H1 (cell line): ENCODE measurements at regions not wholly inside any gene's neighbourhood (a gene's known extent, or its start where the extent isn't known, plus 50 kb on each side); places are given as distances from the start of the nearest gene placed in this dataset.

ENCODE experiments used
- CTCF ChIA-PET: fragments of 300-600 bp; sonication (Branson Sonifier 250); formaldehyde crosslinking; loops from one replicate; lab custom pipeline; 2021; ENCODE audit not compliant: partially characterized antibody; lab: Charles Lee
- POLR2A ChIA-PET: fragments of 300-600 bp; sonication (Branson Sonifier 250); formaldehyde crosslinking; loops from one replicate; lab custom pipeline; 2021; ENCODE audit warnings: inconsistent platforms; ENCODE audit not compliant: partially characterized antibody; lab: Charles Lee
- DNase-seq, 2 experiments: peaks; one replicate each; pipeline versions ENCODE4 v3.0.0 to v3.0.0-alpha.2; 2010 to 2022; ENCODE audit warnings: low spot score in 2 of 2, low read depth in 1 of 2, mixed read lengths in 1 of 2
- FAIRE-seq: peaks from 2 replicates; lab custom pipeline; 2011; peaks lifted over from hg19 to GRCh38; lab: Jason Lieb, UNC
- H2AFZ ChIP-seq: 2 replicates; pipeline ENCODE4 v1.8.1; 2012; ENCODE audit warnings: low read length, inconsistent platforms
- H2AK5ac ChIP-seq: 2 replicates; pipeline ENCODE4 v1.6.1; 2013; ENCODE audit warnings: low read depth, low read length
- H2BK120ac ChIP-seq: replicated peaks from 2 replicates; pipeline ENCODE3; 2013; ENCODE audit warnings: low read depth, low read length, inconsistent platforms
- H2BK12ac ChIP-seq: 2 replicates; pipeline ENCODE4 v1.6.1; 2013; ENCODE audit warnings: low read depth, low read length
- H2BK15ac ChIP-seq: 2 replicates; pipeline ENCODE4 v1.6.1; 2013; ENCODE audit warnings: low read length
- H2BK20ac ChIP-seq: 2 replicates; pipeline ENCODE4 v1.6.1; 2013; ENCODE audit warnings: low read length
- H2BK5ac ChIP-seq: 2 replicates; pipeline ENCODE4 v1.6.1; 2013; ENCODE audit warnings: low read depth, low read length
- H3K14ac ChIP-seq: 2 replicates; pipeline ENCODE4 v1.6.1; 2013; ENCODE audit warnings: inconsistent platforms; ENCODE audit not compliant: insufficient read length
- H3K18ac ChIP-seq: 2 replicates; pipeline ENCODE4 v1.6.1; 2013; ENCODE audit warnings: low read length; ENCODE audit errors: extremely low read depth
- H3K23ac ChIP-seq: 2 replicates; pipeline ENCODE4 v1.6.1; 2013; ENCODE audit warnings: inconsistent platforms; ENCODE audit not compliant: insufficient read length
- H3K23me2 ChIP-seq: 2 replicates; pipeline ENCODE4 v1.6.1; 2013; ENCODE audit warnings: low read depth, low read length
- H3K27ac ChIP-seq: 2 replicates; pipeline ENCODE4 v1.6.1; 2011; ENCODE audit warnings: low read depth, low read length, inconsistent platforms
- H3K27me3 ChIP-seq, 4 experiments: replicated peaks in 1 of 4; 1 replicate in 1 of 4; 2 replicates in 3 of 4; pipeline versions ENCODE4 v1.6.1 to v1.8.1; 2011 to 2013; ENCODE audit warnings: low read length in 3 of 4, mild to moderate bottlenecking in 3 of 4, inconsistent platforms in 2 of 4, mixed read lengths in 2 of 4, moderate library complexity in 1 of 4; ENCODE audit not compliant: control insufficient read depth in 3 of 4, insufficient read depth in 3 of 4; ENCODE audit errors: extremely low read depth in 1 of 4
- H3K36me3 ChIP-seq, 4 experiments: 2 replicates each; pipeline versions ENCODE4 v1.6.1 to v1.8.1; 2011 to 2013; ENCODE audit warnings: mild to moderate bottlenecking in 4 of 4, low read length in 3 of 4, moderate library complexity in 2 of 4, control low read depth in 1 of 4, inconsistent platforms in 1 of 4; ENCODE audit not compliant: insufficient read depth in 4 of 4, control insufficient read depth in 2 of 4
- H3K4ac ChIP-seq: replicated peaks from 2 replicates; pipeline ENCODE3; 2013; ENCODE audit warnings: low read length, low read depth, mixed read lengths, inconsistent platforms; ENCODE audit not compliant: insufficient read length
- H3K4me1 ChIP-seq, 4 experiments: replicated peaks in 1 of 4; 1 replicate in 1 of 4; 2 replicates in 3 of 4; pipeline versions ENCODE4 v1.6.1 to v1.8.1; 2011 to 2013; ENCODE audit warnings: low read length in 3 of 4, inconsistent platforms in 2 of 4, mixed read lengths in 1 of 4; ENCODE audit not compliant: insufficient read depth in 4 of 4, control insufficient read depth in 3 of 4
- H3K4me2 ChIP-seq, 2 experiments: 2 replicates each; pipeline versions ENCODE4 v1.6.1 to v1.8.1; 2011 to 2013; ENCODE audit warnings: low read depth in 2 of 2, low read length in 2 of 2, control low read depth in 1 of 2, inconsistent platforms in 1 of 2, mild to moderate bottlenecking in 1 of 2; ENCODE audit not compliant: insufficient read depth in 1 of 2
- H3K4me3 ChIP-seq, 4 experiments: fragments of 200-600, 300-600 bp in 1 of 4; sonication (generic), shearing (Covaris generic), sonication (Bioruptor Twin) in 1 of 4; 2 replicates each; pipeline versions ENCODE4 v1.5.1 to v1.8.1; 2011 to 2016; ENCODE audit warnings: low read length in 4 of 4, low read depth in 3 of 4, control low read depth in 2 of 4, inconsistent platforms in 2 of 4, mild to moderate bottlenecking in 2 of 4, mixed read lengths in 1 of 4, moderate library complexity in 1 of 4; ENCODE audit not compliant: insufficient read depth in 2 of 4; ENCODE audit errors: extremely low read depth in 1 of 4
- H3K56ac ChIP-seq: replicated peaks from 2 replicates; pipeline ENCODE3; 2013; ENCODE audit warnings: low read depth, mild to moderate bottlenecking, mixed read lengths, low read length, inconsistent platforms; ENCODE audit not compliant: insufficient read length
- H3K79me1 ChIP-seq: 2 replicates; pipeline ENCODE4 v1.6.1; 2013; ENCODE audit warnings: low read depth, low read length, control low read depth
- H3K79me2 ChIP-seq, 2 experiments: 2 replicates each; pipeline versions ENCODE4 v1.6.1 to v1.8.1; 2012 to 2013; ENCODE audit warnings: low read length in 2 of 2, mild to moderate bottlenecking in 2 of 2, inconsistent platforms in 1 of 2; ENCODE audit not compliant: insufficient read depth in 2 of 2, control insufficient read depth in 1 of 2
- H3K9ac ChIP-seq, 4 experiments: replicated peaks in 1 of 4; 1 replicate in 1 of 4; 2 replicates in 3 of 4; pipeline versions ENCODE4 v1.6.1 to v1.8.1; 2011 to 2013; ENCODE audit warnings: low read depth in 3 of 4, low read length in 3 of 4, control low read depth in 2 of 4, mild to moderate bottlenecking in 2 of 4, moderate library complexity in 2 of 4, inconsistent platforms in 1 of 4; ENCODE audit errors: extremely low read depth in 1 of 4
- H3K9me3 ChIP-seq, 2 experiments: 2 replicates each; pipeline versions ENCODE4 v1.6.1 to v1.8.1; 2012 to 2013; ENCODE audit warnings: mild to moderate bottlenecking in 2 of 2, moderate library complexity in 2 of 2, control low read depth in 1 of 2, inconsistent platforms in 1 of 2, low read depth in 1 of 2, low read length in 1 of 2, mixed read lengths in 1 of 2; ENCODE audit not compliant: insufficient read depth in 2 of 2
- H4K20me1 ChIP-seq, 2 experiments: replicated peaks in 1 of 2; 2 replicates each; pipeline versions ENCODE3 to v1.8.1; 2011 to 2013; ENCODE audit warnings: inconsistent platforms in 2 of 2, low read length in 2 of 2, mild to moderate bottlenecking in 1 of 2; ENCODE audit not compliant: insufficient read depth in 2 of 2, control insufficient read depth in 1 of 2
- H4K5ac ChIP-seq: 2 replicates; pipeline ENCODE4 v1.6.1; 2013; ENCODE audit warnings: low read length, low read depth, mixed read lengths, inconsistent platforms; ENCODE audit not compliant: insufficient read length
- H4K8ac ChIP-seq: 2 replicates; pipeline ENCODE4 v1.8.0; 2013; ENCODE audit warnings: mild to moderate bottlenecking, moderate library complexity, low read length, inconsistent platforms; ENCODE audit not compliant: insufficient read depth; ENCODE audit errors: extremely low read depth
- H4K91ac ChIP-seq: replicated peaks from 2 replicates; pipeline ENCODE3; 2013; ENCODE audit warnings: low read length, mixed read lengths, inconsistent platforms; ENCODE audit not compliant: insufficient read length
- CEBPB ChIP-seq: IDR thresholded peaks from 2 replicates; pipeline ENCODE4 v1.6.1; 2012; ENCODE audit warnings: low read depth, low read length
- HDAC6 ChIP-seq: IDR thresholded peaks from one replicate; pipeline ENCODE4 v1.7.1; 2012; ENCODE audit warnings: low read depth, mild to moderate bottlenecking, inconsistent platforms, low read length, moderate library complexity
- JUND ChIP-seq: IDR thresholded peaks from 2 replicates; pipeline ENCODE4 v1.6.1; 2011; ENCODE audit warnings: mild to moderate bottlenecking, improper control_type of control experiment, low read length
- NRF1 ChIP-seq: IDR thresholded peaks from 2 replicates; pipeline ENCODE4 v1.6.1; 2011; ENCODE audit warnings: mild to moderate bottlenecking, low read depth, low read length, improper control_type of control experiment
- PHF8 ChIP-seq: fragments of 200-600 bp; sonication (generic); conservative IDR thresholded peaks from 2 replicates; pipeline ENCODE4 v1.7.1; 2012; ENCODE audit warnings: low read depth, mild to moderate bottlenecking, inconsistent platforms, low read length, moderate library complexity
- RFX5 ChIP-seq: IDR thresholded peaks from 2 replicates; pipeline ENCODE4 v1.6.1; 2011; ENCODE audit warnings: low read depth, low read length, improper control_type of control experiment, borderline replicate concordance
- RNF2 ChIP-seq: fragments of 200-900, 300-1000 bp; sonication (generic); IDR thresholded peaks from 2 replicates; pipeline ENCODE4 v1.7.1; 2016; ENCODE audit warnings: borderline replicate concordance, low read depth, mild to moderate bottlenecking, antibody characterized with exemption, low read length; ENCODE audit not compliant: poor library complexity, severe bottlenecking; ENCODE audit errors: missing control alignments
- SAP30 ChIP-seq: fragments of 300-600 bp; sonication (generic); IDR thresholded peaks from 2 replicates; pipeline ENCODE4 v1.7.1; 2012; ENCODE audit warnings: low read length, moderate library complexity, mild to moderate bottlenecking, inconsistent platforms; ENCODE audit not compliant: insufficient read depth, insufficient replicate concordance
- SIX5 ChIP-seq: IDR thresholded peaks from 2 replicates; pipeline ENCODE4 v1.6.1; 2011; ENCODE audit warnings: mild to moderate bottlenecking, low read depth, low read length
- SP4 ChIP-seq: IDR thresholded peaks from 2 replicates; pipeline ENCODE4 v1.6.1; 2012; ENCODE audit warnings: low read length, inconsistent platforms
- SUZ12 ChIP-seq: fragments of 200-600 bp; sonication (generic); IDR thresholded peaks from 2 replicates; pipeline ENCODE4 v1.6.1; 2012; ENCODE audit warnings: mild to moderate bottlenecking, inconsistent platforms, low read length, moderate library complexity, mixed read lengths
- TAF1 ChIP-seq: IDR thresholded peaks from 2 replicates; pipeline ENCODE4 v1.6.1; 2011; ENCODE audit warnings: mild to moderate bottlenecking, low read depth, low read length
- TAF7 ChIP-seq: optimal IDR thresholded peaks from 2 replicates; pipeline ENCODE3; 2011; ENCODE audit warnings: low read depth, mild to moderate bottlenecking, inconsistent platforms, low read length, moderate library complexity, borderline replicate concordance
- TCF12 ChIP-seq: IDR thresholded peaks from 2 replicates; pipeline ENCODE4 v1.6.1; 2011; ENCODE audit warnings: low read depth, mild to moderate bottlenecking, low read length
- TEAD4 ChIP-seq: IDR thresholded peaks from 2 replicates; pipeline ENCODE4 v1.6.1; 2012; ENCODE audit warnings: low read depth, low read length, inconsistent platforms, mixed read lengths
- WGBS, 2 experiments: shearing (Covaris generic) in 1 of 2; methylation state at CpG; one replicate each; pipeline versions ENCODE4 v1.1.6 to v1.1.7; 2013 to 2015; ENCODE audit warnings: low lambda C conversion rate in 2 of 2, mixed read lengths in 2 of 2, inconsistent platforms in 1 of 2, low coverage in 1 of 2, missing lambda C conversion rate in 1 of 2; ENCODE audit not compliant: insufficient replicate concordance in 2 of 2, insufficient coverage in 1 of 2, insufficient read length in 1 of 2; ENCODE audit errors: extremely low coverage in 1 of 2, missing lambda C conversion rate in 1 of 2; 5-methylcytosine and 5-hydroxymethylcytosine counted together

- H4K5ac ChIP-seq = no peak overlapping the region
- H3K27me3 ChIP-seq = no peaks in the 10 kb centered on the region
- no peak overlapping the region for H4K8ac ChIP-seq
- CTCF ChIA-PET = no interaction called here
- H3K4ac ChIP-seq = no peak overlapping the region
- H3K9me3 ChIP-seq = peaks cover 16% of the 10 kb centered on the region in 2 experiments; a peak in 3 of 4 replicates
- H4K20me1 ChIP-seq = no peaks in the 10 kb centered on the region
- no peaks in the 10 kb centered on the region for H3K23me2 ChIP-seq
- H2BK120ac ChIP-seq = no peak overlapping the region
- H2BK12ac ChIP-seq = no peak overlapping the region
- no peak overlapping the region for H3K4me2 ChIP-seq
- no peak overlapping the region for H3K9ac ChIP-seq
- no peak overlapping the region for H3K14ac ChIP-seq
- H4K91ac ChIP-seq = no peak overlapping the region
- H3K79me1 ChIP-seq = no peaks in the 10 kb centered on the region
- H3K56ac ChIP-seq = no peak overlapping the region
- no peak overlapping the region for H3K27ac ChIP-seq
- no peak overlapping the region for H3K23ac ChIP-seq
- no peaks in the 10 kb centered on the region for H3K79me2 ChIP-seq
- no peak overlapping the region for H3K18ac ChIP-seq
- FAIRE-seq = no peak
- POLR2A ChIA-PET = no interaction called here
- DNase-seq = no peak
- H2AFZ ChIP-seq = no peak overlapping the region
- H3K4me3 ChIP-seq = no peak overlapping the region
- no peak overlapping the region for H2BK15ac ChIP-seq
- peaks cover 0 to 3% (median 0%) of the 10 kb centered on the region in 4 experiments; a peak in 2 of 8 replicates for H3K36me3 ChIP-seq
- WGBS, 2 experiments = 90% methylated on average over 1 of the region's 1 CpG; no CpG with 5 or more reads in 1 of the 2 experiments
- H3K4me1 ChIP-seq = no peaks in the 10 kb centered on the region
- no peak overlapping the region for H2BK5ac ChIP-seq
- no peak overlapping the region for H2AK5ac ChIP-seq
- H2BK20ac ChIP-seq = no peak overlapping the region
- TF ChIP-seq CEBPB (no peak), RFX5 (no peak), SIX5 (no peak), SUZ12 (no peak), JUND (no peak), NRF1 (no peak), SAP30 (no peak), PHF8 (no peak), TAF7 (no peak), TAF1 (no peak), RNF2 (no peak), SP4 (no peak), HDAC6 (no peak), TEAD4 (no peak), TCF12 (no peak)
These were observed 91.0 kb downstream of the ANKEF1 start for GRCh38 chr20:10125757-10126156.
